H9 (cell line): ENCODE measurements at regions not wholly inside any gene's neighbourhood (a gene's known extent, or its start where the extent isn't known, plus 50 kb on each side); places are given as distances from the start of the nearest gene placed in this dataset.

Source experiments
- DNase-seq: peaks from one replicate; pipeline ENCODE4 v3.0.0-alpha.2; 2017
- H2AFZ ChIP-seq: one replicate; pipeline ENCODE4 v1.6.1; 2013; ENCODE audit warnings: mild to moderate bottlenecking, low read length, control low read depth, moderate library complexity
- H2AK5ac ChIP-seq: 2 replicates; pipeline ENCODE4 v1.6.1; 2013; ENCODE audit warnings: low read length, control low read depth, mixed read lengths; ENCODE audit not compliant: insufficient read length
- H2BK120ac ChIP-seq: one replicate; pipeline ENCODE4 v1.6.1; 2013; ENCODE audit warnings: low read depth, mild to moderate bottlenecking, low read length, control low read depth, inconsistent platforms; ENCODE audit not compliant: poor library complexity, severe bottlenecking
- H2BK12ac ChIP-seq: 2 replicates; pipeline ENCODE4 v1.6.1; 2013; ENCODE audit warnings: low read length, control low read depth, mixed read lengths, low read depth; ENCODE audit not compliant: insufficient read length
- H2BK15ac ChIP-seq: 2 replicates; pipeline ENCODE4 v1.6.1; 2013; ENCODE audit warnings: low read depth, low read length, control low read depth
- H2BK20ac ChIP-seq: one replicate; pipeline ENCODE4 v1.6.1; 2013; ENCODE audit warnings: low read depth, mild to moderate bottlenecking, low read length, control low read depth, inconsistent platforms; ENCODE audit not compliant: poor library complexity, severe bottlenecking
- H2BK5ac ChIP-seq: 2 replicates; pipeline ENCODE4 v1.6.1; 2013; ENCODE audit warnings: low read length, control low read depth, mixed read lengths; ENCODE audit not compliant: insufficient read length
- H3K14ac ChIP-seq: 2 replicates; pipeline ENCODE4 v1.6.1; 2013; ENCODE audit warnings: low read length, control low read depth; ENCODE audit not compliant: insufficient read depth
- H3K18ac ChIP-seq: 2 replicates; pipeline ENCODE4 v1.6.1; 2013; ENCODE audit warnings: low read depth, mild to moderate bottlenecking, mixed read lengths, low read length, control low read depth; ENCODE audit not compliant: insufficient read length
- H3K23ac ChIP-seq: 2 replicates; pipeline ENCODE4 v1.6.1; 2013; ENCODE audit warnings: low read length, control low read depth, mixed read lengths, low read depth; ENCODE audit not compliant: insufficient read length
- H3K23me2 ChIP-seq: 2 replicates; pipeline ENCODE4 v1.6.1; 2013; ENCODE audit warnings: low read depth, mild to moderate bottlenecking, mixed read lengths, low read length, control low read depth; ENCODE audit not compliant: insufficient read length, poor library complexity, severe bottlenecking
- H3K27ac ChIP-seq: 2 replicates; pipeline ENCODE4 v1.5.1; 2013; ENCODE audit warnings: low read length, control low read depth, mixed read lengths, low read depth; ENCODE audit not compliant: insufficient read length
- H3K27me3 ChIP-seq: 2 replicates; pipeline ENCODE4 v1.6.1; 2013; ENCODE audit warnings: low read length, control low read depth, inconsistent platforms; ENCODE audit not compliant: insufficient read depth
- H3K4ac ChIP-seq: 2 replicates; pipeline ENCODE4 v1.6.1; 2013; ENCODE audit warnings: low read depth, mild to moderate bottlenecking, control low read depth, inconsistent platforms, low read length, moderate library complexity
- H3K4me1 ChIP-seq: 2 replicates; pipeline ENCODE4 v1.6.1; 2013; ENCODE audit warnings: low read length, control low read depth, inconsistent platforms; ENCODE audit not compliant: insufficient read depth
- H3K4me2 ChIP-seq: 2 replicates; pipeline ENCODE4 v1.6.1; 2013; ENCODE audit warnings: low read length, control low read depth, mixed read lengths; ENCODE audit not compliant: insufficient read length, insufficient read depth
- H3K56ac ChIP-seq: 2 replicates; pipeline ENCODE4 v1.6.1; 2013; ENCODE audit warnings: low read depth, mild to moderate bottlenecking, mixed read lengths, low read length, control low read depth; ENCODE audit not compliant: insufficient read length
- H3K79me1 ChIP-seq: 2 replicates; pipeline ENCODE4 v1.6.1; 2013; ENCODE audit warnings: low read depth, mild to moderate bottlenecking, moderate library complexity, low read length, control low read depth, inconsistent platforms; ENCODE audit not compliant: insufficient read depth, poor library complexity, severe bottlenecking
- H3K79me2 ChIP-seq: 2 replicates; pipeline ENCODE4 v1.6.1; 2013; ENCODE audit warnings: low read length, control low read depth, inconsistent platforms; ENCODE audit not compliant: insufficient read depth
- H3K9ac ChIP-seq: 2 replicates; pipeline ENCODE4 v1.6.1; 2013; ENCODE audit warnings: low read length, control low read depth, mixed read lengths; ENCODE audit not compliant: insufficient read length; ENCODE audit errors: extremely low read depth
- H3K9me3 ChIP-seq: one replicate; pipeline ENCODE4 v1.6.1; 2013; ENCODE audit warnings: low read depth, low read length, inconsistent platforms; ENCODE audit not compliant: control insufficient read depth
- H3T11ph ChIP-seq: one replicate; pipeline ENCODE4 v1.6.1; 2013; ENCODE audit warnings: mild to moderate bottlenecking, low read length, control low read depth, inconsistent platforms
- H4K20me1 ChIP-seq: one replicate; pipeline ENCODE4 v1.6.1; 2013; ENCODE audit not compliant: control insufficient read depth, insufficient read length, insufficient read depth
- H4K5ac ChIP-seq: 2 replicates; pipeline ENCODE4 v1.6.1; 2013; ENCODE audit warnings: low read depth, mild to moderate bottlenecking, mixed read lengths, low read length, control low read depth; ENCODE audit not compliant: insufficient read length
- H4K8ac ChIP-seq: replicated peaks from 2 replicates; pipeline ENCODE4 v1.6.1; 2013; ENCODE audit warnings: low read length, control low read depth, mixed read lengths, low read depth; ENCODE audit not compliant: insufficient read length
- H4K91ac ChIP-seq: 2 replicates; pipeline ENCODE4 v1.6.1; 2013; ENCODE audit warnings: low read depth, mild to moderate bottlenecking, moderate library complexity, mixed read lengths, low read length, control low read depth; ENCODE audit not compliant: insufficient read length
- H3K27ac Mint-ChIP-seq, 3 experiments: 2 replicates in 2 of 3; 3 replicates in 1 of 3; pipeline ENCODE4 v1.8.0; 2020 to 2021; ENCODE audit warnings: mixed read lengths in 3 of 3, mild to moderate bottlenecking in 1 of 3, moderate library complexity in 1 of 3
- H3K27me3 Mint-ChIP-seq: 2 replicates; pipeline ENCODE4 v1.8.0; 2021; ENCODE audit warnings: low read depth, mild to moderate bottlenecking, moderate library complexity, mixed read lengths
- H3K36me3 Mint-ChIP-seq, 3 experiments: 2 replicates in 2 of 3; 3 replicates in 1 of 3; pipeline ENCODE4 v1.8.0; 2020 to 2021; ENCODE audit warnings: low read depth in 3 of 3, mixed read lengths in 3 of 3; ENCODE audit not compliant: insufficient read depth in 1 of 3
- H3K4me1 Mint-ChIP-seq, 2 experiments: 2 replicates each; pipeline ENCODE4 v1.8.0; 2020; ENCODE audit warnings: mixed read lengths in 2 of 2
- H3K4me3 Mint-ChIP-seq, 2 experiments: 2 replicates in 1 of 2; 3 replicates in 1 of 2; pipeline ENCODE4 v1.8.0; 2020 to 2021; ENCODE audit warnings: mild to moderate bottlenecking in 2 of 2, mixed read lengths in 2 of 2, moderate library complexity in 1 of 2
- H3K9me3 Mint-ChIP-seq, 2 experiments: 2 replicates in 1 of 2; 3 replicates in 1 of 2; pipeline ENCODE4 v1.8.0; 2020; ENCODE audit warnings: mild to moderate bottlenecking in 2 of 2, mixed read lengths in 2 of 2, moderate library complexity in 1 of 2
- CTCF ChIP-seq: fragments of 200-600 bp; sonication (generic); conservative IDR thresholded peaks from 3 replicates; pipeline ENCODE4 v1.8.0; 2021; ENCODE audit warnings: antibody characterized with exemption, mild to moderate bottlenecking
- whole genome bisulfite sequencing: extraction: QIAGEN DNeasy Blood & Tissue Kit; methylation state at CpG from one replicate; pipeline ENCODE4 v1.1.7; 2013; ENCODE audit warnings: missing lambda C conversion rate, low lambda C conversion rate, mixed read lengths; ENCODE audit not compliant: insufficient read length; ENCODE audit errors: extremely low coverage; 5-methylcytosine and 5-hydroxymethylcytosine counted together

GRCh38 chr3:86162521-86162920, 828.4 kb downstream of the VGLL3 start:
- H3K4me3 Mint-ChIP-seq: no peak overlapping the region
- TF ChIP-seq CTCF: no peak
- H3K9ac ChIP-seq: no peak overlapping the region
- no peak overlapping the region for H3T11ph ChIP-seq
- no peak overlapping the region for H3K27ac Mint-ChIP-seq
- no peaks in the 10 kb centered on the region for H3K27me3 Mint-ChIP-seq
- H3K18ac ChIP-seq: no peak overlapping the region
- no peak overlapping the region for H3K27ac ChIP-seq
- no CpG with 5 or more reads among the region's 1 CpG for WGBS
- H3K23ac ChIP-seq: no peak overlapping the region
- no peak overlapping the region for H2BK120ac ChIP-seq
- H2BK20ac ChIP-seq: no peak overlapping the region
- H3K4me1 ChIP-seq: no peaks in the 10 kb centered on the region
- no peak overlapping the region for H4K5ac ChIP-seq
- no peaks in the 10 kb centered on the region for H3K9me3 ChIP-seq
- H3K79me2 ChIP-seq: no peaks in the 10 kb centered on the region
- H4K20me1 ChIP-seq: no peaks in the 10 kb centered on the region
- H4K91ac ChIP-seq: no peak overlapping the region
- no peak overlapping the region for H4K8ac ChIP-seq
- no peak overlapping the region for H2BK15ac ChIP-seq
- no peak overlapping the region for H3K4ac ChIP-seq
- H2AK5ac ChIP-seq: no peak overlapping the region
- no peak overlapping the region for H2AFZ ChIP-seq
- no peaks in the 10 kb centered on the region for H3K23me2 ChIP-seq
- no peaks in the 10 kb centered on the region for H3K36me3 Mint-ChIP-seq
- no peak for DNase-seq
- no peaks in the 10 kb centered on the region for H3K9me3 Mint-ChIP-seq
- H3K4me2 ChIP-seq: no peak overlapping the region
- no peak overlapping the region for H3K14ac ChIP-seq
- no peak overlapping the region for H3K56ac ChIP-seq
- no peak overlapping the region for H2BK12ac ChIP-seq
- no peak overlapping the region for H2BK5ac ChIP-seq
- H3K79me1 ChIP-seq: no peaks in the 10 kb centered on the region
- peaks cover 3 to 6% of the 10 kb centered on the region in 2 experiments; a peak in 3 of 4 replicates for H3K4me1 Mint-ChIP-seq
- H3K27me3 ChIP-seq: no peaks in the 10 kb centered on the region
